HG03432 (cell line): ENCODE measurements at regions not wholly inside any gene's neighbourhood (a gene's known extent, or its start where the extent isn't known, plus 50 kb on each side); places are given as distances from the start of the nearest gene placed in this dataset.
A peak's percentile ranks its signal among the peaks of the same experiment; 100 is the strongest.

Experiments
- ATAC-seq: cut with Tn5 transposase; IDR thresholded peaks from one replicate; pipeline ENCODE4 v1.9.1; 2021; ENCODE audit warnings: mild to moderate bottlenecking, moderate library complexity; ENCODE audit not compliant: unreplicated experiment

- ATAC-seq = no peak
Measured at GRCh38 chr2:226655871-226656270, 143.7 kb downstream of the IRS1 start.

GRCh38 chr2:226652983-226653765 lies 146.4 kb downstream of the IRS1 start:
- ATAC-seq = no peak

GRCh38 chr2:226652369-226652768 lies 147.3 kb downstream of the IRS1 start:
- peak; percentile 62 for ATAC-seq

GRCh38 chr2:226649871-226650660 lies 149.6 kb downstream of the IRS1 start:
- ATAC-seq = peak; percentile 83

- ATAC-seq = no peak
Measured at GRCh38 chr2:226649201-226649600, 150.4 kb downstream of the IRS1 start.

GRCh38 chr2:226647621-226648518 lies 151.8 kb downstream of the IRS1 start:
- no peak for ATAC-seq

GRCh38 chr2:226644399-226644865 lies 155.2 kb downstream of the IRS1 start:
- ATAC-seq = no peak

GRCh38 chr2:226643946-226644282 lies 155.7 kb downstream of the IRS1 start:
- ATAC-seq = no peak

GRCh38 chr2:226643030-226643945 lies 156.3 kb downstream of the IRS1 start:
- no peak for ATAC-seq

GRCh38 chr2:226641008-226641407 lies 158.6 kb downstream of the IRS1 start:
- ATAC-seq = no peak

- ATAC-seq = no peak
Measured at GRCh38 chr2:226640501-226640900, 159.1 kb downstream of the IRS1 start.

GRCh38 chr2:226639550-226639949 lies 160.1 kb downstream of the IRS1 start:
- no peak for ATAC-seq

GRCh38 chr2:226638576-226638975 lies 161.0 kb downstream of the IRS1 start:
- ATAC-seq = no peak

- no peak for ATAC-seq
Measured at GRCh38 chr2:226637383-226637782, 162.2 kb downstream of the IRS1 start.

GRCh38 chr2:226636586-226636985 lies 163.0 kb downstream of the IRS1 start:
- no peak for ATAC-seq

- no peak for ATAC-seq
Measured at GRCh38 chr2:226634943-226635604, 164.5 kb downstream of the IRS1 start.

GRCh38 chr2:226631671-226632070 lies 167.9 kb downstream of the IRS1 start:
- ATAC-seq = no peak

GRCh38 chr2:226631187-226631586 lies 168.4 kb downstream of the IRS1 start:
- ATAC-seq = no peak

- no peak for ATAC-seq
Measured at GRCh38 chr2:226625946-226626345, 173.7 kb downstream of the IRS1 start.
